Trophoblast cell (in vitro differentiated cells and primary cell): ENCODE measurements at regions not wholly inside any gene's neighbourhood (a gene's known extent, or its start where the extent isn't known, plus 50 kb on each side); places are given as distances from the start of the nearest gene placed in this dataset.

Experiments used
- DNase-seq, 2 donors: peaks; one replicate each; pipeline ENCODE4 v3.0.0-alpha.2; 2016
- H2AFZ ChIP-seq: 2 replicates; pipeline ENCODE4 v1.6.1; 2013; ENCODE audit warnings: low read length, moderate library complexity, mild to moderate bottlenecking; ENCODE audit not compliant: insufficient read depth, poor library complexity
- H2AK5ac ChIP-seq: 2 replicates; pipeline ENCODE4 v1.6.1; 2013; ENCODE audit warnings: mild to moderate bottlenecking, low read length
- H2BK120ac ChIP-seq: 2 replicates; pipeline ENCODE4 v1.6.1; 2013; ENCODE audit warnings: low read length, mild to moderate bottlenecking, moderate library complexity; ENCODE audit not compliant: insufficient read depth, poor library complexity
- H2BK12ac ChIP-seq: 2 replicates; pipeline ENCODE4 v1.6.1; 2013; ENCODE audit warnings: mild to moderate bottlenecking, low read length, moderate library complexity
- H2BK5ac ChIP-seq: 2 replicates; pipeline ENCODE4 v1.6.1; 2013; ENCODE audit warnings: low read length, low read depth, moderate library complexity, mild to moderate bottlenecking; ENCODE audit not compliant: poor library complexity
- H3K14ac ChIP-seq: 2 replicates; pipeline ENCODE4 v1.6.1; 2013; ENCODE audit warnings: mild to moderate bottlenecking, low read length
- H3K18ac ChIP-seq: 2 replicates; pipeline ENCODE4 v1.6.1; 2013; ENCODE audit warnings: mild to moderate bottlenecking, low read length
- H3K23ac ChIP-seq: 2 replicates; pipeline ENCODE4 v1.6.1; 2013; ENCODE audit warnings: low read length
- H3K27ac ChIP-seq: 2 replicates; pipeline ENCODE4 v1.5.1; 2013; ENCODE audit warnings: low read depth, mild to moderate bottlenecking, inconsistent platforms, low read length, moderate library complexity
- H3K27me3 ChIP-seq: 2 replicates; pipeline ENCODE4 v1.6.1; 2013; ENCODE audit warnings: inconsistent platforms, mild to moderate bottlenecking, low read length, moderate library complexity; ENCODE audit not compliant: insufficient read depth
- H3K36me3 ChIP-seq, 2 experiments: 1 replicate in 1 of 2; 2 replicates in 1 of 2; pipeline ENCODE4 v1.6.1; 2013; ENCODE audit warnings: low read length in 2 of 2, mild to moderate bottlenecking in 2 of 2, moderate library complexity in 1 of 2; ENCODE audit not compliant: insufficient read depth in 2 of 2, control insufficient read depth in 1 of 2
- H3K4ac ChIP-seq: 2 replicates; pipeline ENCODE4 v1.6.1; 2013; ENCODE audit warnings: low read depth, mild to moderate bottlenecking, low read length, moderate library complexity
- H3K4me1 ChIP-seq, 2 experiments: 1 replicate in 1 of 2; 2 replicates in 1 of 2; pipeline ENCODE4 v1.6.1; 2013; ENCODE audit warnings: low read length in 2 of 2, mild to moderate bottlenecking in 2 of 2, moderate library complexity in 1 of 2; ENCODE audit not compliant: insufficient read depth in 2 of 2, control insufficient read depth in 1 of 2
- H3K4me2 ChIP-seq: 2 replicates; pipeline ENCODE4 v1.6.1; 2013; ENCODE audit warnings: inconsistent platforms, mild to moderate bottlenecking, low read length, moderate library complexity
- H3K4me3 ChIP-seq: 2 replicates; pipeline ENCODE4 v1.5.1; 2013; ENCODE audit warnings: mild to moderate bottlenecking, low read depth, low read length, inconsistent platforms
- H3K79me1 ChIP-seq: one replicate; pipeline ENCODE4 v1.6.1; 2013; ENCODE audit warnings: low read length
- H3K79me2 ChIP-seq: 2 replicates; pipeline ENCODE4 v1.6.1; 2013; ENCODE audit warnings: low read length, mild to moderate bottlenecking; ENCODE audit not compliant: control insufficient read depth, insufficient read depth, poor library complexity
- H3K9ac ChIP-seq: 2 replicates; pipeline ENCODE4 v1.6.1; 2013; ENCODE audit warnings: mild to moderate bottlenecking, low read length
- H3K9me3 ChIP-seq: 2 replicates; pipeline ENCODE4 v1.6.1; 2013; ENCODE audit warnings: low read depth, mild to moderate bottlenecking, control low read depth, inconsistent platforms, low read length; ENCODE audit not compliant: insufficient read depth
- H4K12ac ChIP-seq: 2 replicates; pipeline ENCODE4 v1.6.1; 2013; ENCODE audit warnings: low read depth, mild to moderate bottlenecking, low read length, moderate library complexity
- H4K8ac ChIP-seq: 2 replicates; pipeline ENCODE4 v1.6.1; 2013; ENCODE audit warnings: low read depth, mild to moderate bottlenecking, low read length, moderate library complexity
- H4K91ac ChIP-seq: one replicate; pipeline ENCODE4 v1.6.1; 2013; ENCODE audit warnings: low read depth, mild to moderate bottlenecking, low read length, moderate library complexity
- WGBS: extraction: QIAGEN DNeasy Blood & Tissue Kit; methylation state at CpG from one replicate; pipeline ENCODE4 v1.1.7; 2013; ENCODE audit warnings: missing lambda C conversion rate; ENCODE audit not compliant: insufficient read length, insufficient coverage; ENCODE audit errors: extremely low coverage; 5-methylcytosine and 5-hydroxymethylcytosine counted together

DNA sequence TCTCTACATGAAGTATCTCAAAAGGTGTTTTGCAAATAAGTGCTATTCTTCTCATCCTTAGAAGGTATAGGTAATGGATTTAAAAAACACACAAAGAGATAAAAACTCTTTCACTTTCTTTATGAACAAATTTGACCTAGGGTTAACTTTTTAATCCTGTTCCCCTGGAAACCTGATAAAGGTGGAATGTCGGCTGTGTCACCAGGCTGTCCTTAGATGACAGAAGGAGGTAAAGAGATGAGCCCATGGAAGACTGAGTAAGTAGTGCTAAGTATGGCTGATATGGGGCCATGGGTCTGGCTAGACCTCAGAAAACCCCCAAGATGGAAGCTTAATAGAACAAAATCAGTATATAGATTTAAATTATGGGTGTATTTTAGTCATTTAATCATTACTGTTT lies 153.8 kb upstream of the LSM14A start:
- H2BK5ac ChIP-seq, result no peak overlapping the region
- no peak overlapping the region for H3K23ac ChIP-seq
- H2BK120ac ChIP-seq, result no peak overlapping the region
- DNase-seq, result no peak
- peaks cover 4% of the 10 kb centered on the region for H3K9me3 ChIP-seq
- H3K4ac ChIP-seq, result no peak overlapping the region
- no peak overlapping the region for H2BK12ac ChIP-seq
- no peaks in the 10 kb centered on the region for H3K27me3 ChIP-seq
- no peak overlapping the region for H3K18ac ChIP-seq
- H2AK5ac ChIP-seq, result no peak overlapping the region
- no peak overlapping the region for H3K14ac ChIP-seq
- H3K27ac ChIP-seq, result no peak overlapping the region
- no peaks in the 10 kb centered on the region for H3K36me3 ChIP-seq
- H3K79me1 ChIP-seq, result no peaks in the 10 kb centered on the region
- H3K4me3 ChIP-seq, result no peak overlapping the region
- H2AFZ ChIP-seq, result no peak overlapping the region
- no peaks in the 10 kb centered on the region for H3K4me1 ChIP-seq
- H3K4me2 ChIP-seq, result no peak overlapping the region
- no CpG with 5 or more reads among the region's 1 CpG for WGBS
- H3K9ac ChIP-seq, result no peak overlapping the region
- H4K8ac ChIP-seq, result no peak overlapping the region
- H4K12ac ChIP-seq, result no peak overlapping the region
- no peak overlapping the region for H4K91ac ChIP-seq
- no peaks in the 10 kb centered on the region for H3K79me2 ChIP-seq

DNA sequence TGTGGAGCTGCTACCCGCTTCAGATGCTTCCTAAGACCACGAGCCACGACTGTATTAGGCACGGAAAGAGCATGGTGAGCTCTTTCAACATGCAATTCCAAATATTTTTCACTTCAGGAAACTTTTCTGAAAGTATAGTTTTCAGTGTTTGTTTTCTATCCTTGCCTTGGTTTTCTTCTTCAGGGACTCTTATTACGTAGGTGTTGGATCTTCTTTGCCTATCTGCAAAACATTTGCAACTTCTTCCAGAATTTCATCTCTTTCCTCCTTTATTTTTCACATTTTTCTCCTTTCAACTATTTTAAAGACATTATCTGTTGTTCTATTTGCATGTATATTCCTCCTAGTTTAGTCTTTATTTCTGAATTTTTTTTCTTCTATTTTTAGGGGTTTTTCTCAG lies 148.9 kb upstream of the LSM14A start:
- Histone ChIP-seq H3K36me3 (no peaks in the 10 kb centered on the region), H3K27me3 (no peaks in the 10 kb centered on the region), H2BK12ac (no peak overlapping the region), H4K8ac (no peak overlapping the region), H2AFZ (no peak overlapping the region), H3K79me1 (no peaks in the 10 kb centered on the region), H3K27ac (no peak overlapping the region), H3K9ac (no peak overlapping the region), H3K4me2 (no peak overlapping the region), H2AK5ac (no peak overlapping the region), H3K14ac (no peak overlapping the region), H3K18ac (no peak overlapping the region), H4K91ac (no peak overlapping the region), H3K79me2 (no peaks in the 10 kb centered on the region), H3K9me3 (peaks cover 4% of the 10 kb centered on the region), H3K4ac (no peak overlapping the region), H3K23ac (no peak overlapping the region), H4K12ac (no peak overlapping the region), H3K4me3 (no peak overlapping the region), H2BK120ac (no peak overlapping the region), H3K4me1 (no peaks in the 10 kb centered on the region), H2BK5ac (no peak overlapping the region)
- no peak for DNase-seq
- WGBS, result no CpG with 5 or more reads among the region's 5 CpGs

DNA sequence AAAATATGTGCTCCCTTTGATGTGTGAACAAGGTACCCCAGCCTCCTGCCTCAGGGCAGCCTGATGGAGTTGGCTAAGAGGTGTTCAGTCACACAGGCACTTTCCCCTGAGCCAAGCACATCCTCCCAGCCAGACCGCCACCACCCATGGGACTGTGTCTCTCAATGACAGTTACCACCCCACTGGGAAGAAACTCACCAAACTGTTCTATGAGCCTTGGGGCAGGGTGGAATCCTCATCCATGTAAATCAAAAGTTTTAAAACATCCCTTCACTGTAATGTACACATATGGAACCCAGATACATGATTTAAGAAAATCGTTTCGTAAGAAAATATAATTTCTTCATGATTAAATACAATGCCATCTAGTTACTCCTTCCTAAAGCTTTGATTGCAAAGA lies 138.4 kb upstream of the LSM14A start:
- no peaks in the 10 kb centered on the region for H3K79me1 ChIP-seq
- no peak overlapping the region for H3K4ac ChIP-seq
- H2BK5ac ChIP-seq, result no peak overlapping the region
- H3K14ac ChIP-seq, result no peak overlapping the region
- H4K12ac ChIP-seq, result no peak overlapping the region
- no CpG with 5 or more reads among the region's 3 CpGs for WGBS
- H3K36me3 ChIP-seq, result no peaks in the 10 kb centered on the region
- no peaks in the 10 kb centered on the region for H3K79me2 ChIP-seq
- no peak for DNase-seq
- no peak overlapping the region for H3K9ac ChIP-seq
- no peak overlapping the region for H3K27ac ChIP-seq
- no peak overlapping the region for H3K4me2 ChIP-seq
- no peak overlapping the region for H2BK120ac ChIP-seq
- no peaks in the 10 kb centered on the region for H3K4me1 ChIP-seq
- no peak overlapping the region for H3K23ac ChIP-seq
- no peak overlapping the region for H3K18ac ChIP-seq
- no peaks in the 10 kb centered on the region for H3K27me3 ChIP-seq
- no peak overlapping the region for H2AK5ac ChIP-seq
- no peak overlapping the region for H4K8ac ChIP-seq
- H2AFZ ChIP-seq, result no peak overlapping the region
- no peaks in the 10 kb centered on the region for H3K9me3 ChIP-seq
- no peak overlapping the region for H2BK12ac ChIP-seq
- no peak overlapping the region for H3K4me3 ChIP-seq
- no peak overlapping the region for H4K91ac ChIP-seq

DNA sequence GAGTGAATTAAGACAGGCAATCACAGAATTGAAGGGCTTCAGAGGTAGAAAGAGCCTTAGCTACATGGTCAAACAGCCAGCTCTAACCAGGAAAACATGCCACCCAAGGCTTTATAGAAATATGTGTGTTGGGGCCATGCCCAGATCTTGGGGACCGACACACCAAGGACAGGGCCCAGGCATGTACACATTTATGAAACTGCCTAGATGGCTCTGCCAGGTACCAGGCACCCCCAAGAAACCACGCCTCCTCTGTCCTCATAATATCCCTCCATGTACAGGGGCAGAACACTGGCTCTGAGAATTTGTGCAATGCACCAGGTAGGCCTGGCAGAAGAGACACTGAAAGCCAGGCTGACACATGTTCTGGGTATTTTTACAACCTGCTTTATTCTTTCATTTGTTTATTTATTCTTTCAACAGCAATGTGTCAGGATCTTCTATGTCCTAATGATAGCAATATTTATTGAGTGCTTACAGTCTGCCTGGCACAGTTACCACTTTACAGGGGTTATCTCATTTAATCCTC lies 137.9 kb upstream of the LSM14A start:
- H2BK12ac ChIP-seq, result no peak overlapping the region
- H3K4me1 ChIP-seq, result no peaks in the 10 kb centered on the region
- no peak overlapping the region for H3K4me2 ChIP-seq
- no peak overlapping the region for H3K14ac ChIP-seq
- no peak overlapping the region for H2BK120ac ChIP-seq
- no peak for DNase-seq
- H3K23ac ChIP-seq, result no peak overlapping the region
- no CpG with 5 or more reads among the region's 2 CpGs for WGBS
- H3K27ac ChIP-seq, result no peak overlapping the region
- H3K4me3 ChIP-seq, result no peak overlapping the region
- H3K79me2 ChIP-seq, result no peaks in the 10 kb centered on the region
- H2BK5ac ChIP-seq, result no peak overlapping the region
- no peaks in the 10 kb centered on the region for H3K27me3 ChIP-seq
- no peak overlapping the region for H3K4ac ChIP-seq
- no peak overlapping the region for H2AK5ac ChIP-seq
- no peak overlapping the region for H3K18ac ChIP-seq
- no peaks in the 10 kb centered on the region for H3K9me3 ChIP-seq
- H4K8ac ChIP-seq, result no peak overlapping the region
- H2AFZ ChIP-seq, result no peak overlapping the region
- H4K12ac ChIP-seq, result no peak overlapping the region
- H3K9ac ChIP-seq, result no peak overlapping the region
- H3K36me3 ChIP-seq, result no peaks in the 10 kb centered on the region
- no peak overlapping the region for H4K91ac ChIP-seq
- no peaks in the 10 kb centered on the region for H3K79me1 ChIP-seq
